T follicular helper cell (primary cell): ENCODE measurements at regions not wholly inside any gene's neighbourhood (a gene's known extent, or its start where the extent isn't known, plus 50 kb on each side); places are given as distances from the start of the nearest gene placed in this dataset.
"Not testable (repeated sequence)": the region's sequence is repeated elsewhere in the genome, so short reads cannot be mapped to it uniquely, and the experiment has no call there.

Experiments
- DNase-seq: peaks from one replicate; pipeline ENCODE4 v3.0.0-alpha.2; 2020; ENCODE audit warnings: low read depth

GRCh38 chr13:53398051-53398450 is 369.4 kb downstream of the OLFM4 start:
- no peak for DNase-seq

DNA sequence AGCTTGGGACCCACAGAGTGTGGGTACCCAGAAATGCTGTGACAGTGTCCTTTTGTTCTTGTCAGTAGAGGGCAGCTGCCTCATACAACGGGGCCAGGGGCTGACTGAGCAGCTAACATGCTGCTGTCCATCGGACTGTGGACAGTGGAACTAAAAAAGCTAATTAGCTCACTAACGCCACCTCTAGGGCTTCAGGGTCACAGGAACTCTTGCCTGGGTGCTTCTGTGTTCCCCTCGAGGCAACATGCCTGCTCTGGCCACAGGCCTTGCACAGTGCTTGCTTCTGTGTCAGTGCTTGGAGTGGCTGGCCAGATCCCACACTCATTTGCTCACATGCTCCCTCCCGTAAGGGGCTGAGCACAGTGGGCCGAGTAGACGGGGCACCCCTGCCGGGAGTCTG is 377.0 kb downstream of the OLFM4 start:
- no peak for DNase-seq

DNA sequence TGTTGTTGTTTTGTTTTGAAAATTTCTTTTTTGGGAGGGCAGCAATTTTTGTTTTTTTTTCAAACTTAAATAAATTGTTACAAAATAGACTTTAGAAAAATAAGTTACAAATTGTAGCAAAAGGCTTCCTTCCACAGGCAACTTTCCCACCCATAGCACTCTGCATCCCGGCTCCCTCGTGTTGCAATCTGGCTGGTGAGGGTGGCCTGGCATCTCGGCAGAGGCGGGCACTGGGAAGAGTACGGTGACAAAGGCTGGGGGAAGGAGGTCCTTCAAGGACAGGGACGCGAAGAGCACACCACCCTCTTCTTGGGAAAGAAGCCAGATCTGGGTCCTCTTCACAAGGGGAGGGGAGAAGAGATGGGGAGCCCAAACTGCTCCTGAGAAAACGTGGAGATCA is 379.7 kb downstream of the OLFM4 start:
- DNase-seq = no peak

- DNase-seq = no peak
Observed at GRCh38 chr13:53408847-53409568, 380.4 kb downstream of the OLFM4 start.

DNA sequence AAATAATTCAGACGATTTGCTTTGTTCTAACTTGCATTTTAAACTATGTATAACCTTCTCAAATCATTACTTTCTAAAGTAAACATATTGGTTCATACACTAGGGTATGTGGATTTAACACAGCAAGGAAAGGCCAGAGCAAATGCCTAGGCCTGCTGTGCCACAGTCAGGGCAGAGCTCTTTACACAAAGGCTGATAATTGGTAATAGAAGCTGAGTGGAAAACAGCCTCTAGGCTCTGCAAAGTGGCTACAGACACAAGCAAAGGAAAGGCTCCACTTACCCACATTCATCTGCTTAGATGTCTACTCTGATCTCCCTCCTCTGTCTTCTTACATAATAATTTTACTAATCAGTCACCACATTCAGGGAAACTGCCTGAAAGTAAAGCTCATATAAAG is 382.9 kb downstream of the OLFM4 start:
- no peak for DNase-seq

- DNase-seq = no peak
Observed at GRCh38 chr13:53415135-53415534, 386.5 kb downstream of the OLFM4 start.

GRCh38 chr13:53417601-53418000 is 389.0 kb downstream of the OLFM4 start:
- no peak for DNase-seq

DNA sequence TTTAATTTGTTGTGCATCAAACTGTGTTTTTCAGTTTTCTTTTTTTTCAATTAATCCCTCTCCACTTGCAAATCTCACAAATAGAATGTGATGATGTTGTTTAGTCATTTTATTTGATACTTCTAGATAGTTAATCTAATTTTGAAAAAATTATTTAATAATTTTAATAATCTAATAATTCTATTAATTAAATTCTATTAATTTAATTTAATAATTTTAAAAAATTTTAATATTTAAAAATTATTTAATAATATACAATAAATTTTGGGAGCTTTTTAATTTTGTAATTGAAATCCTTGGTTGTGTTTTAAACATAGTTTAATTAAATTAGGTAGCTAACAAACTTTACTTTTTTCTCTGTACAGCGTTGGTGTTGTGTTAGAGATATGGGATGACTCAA is 393.8 kb downstream of the OLFM4 start:
- no peak for DNase-seq

DNA sequence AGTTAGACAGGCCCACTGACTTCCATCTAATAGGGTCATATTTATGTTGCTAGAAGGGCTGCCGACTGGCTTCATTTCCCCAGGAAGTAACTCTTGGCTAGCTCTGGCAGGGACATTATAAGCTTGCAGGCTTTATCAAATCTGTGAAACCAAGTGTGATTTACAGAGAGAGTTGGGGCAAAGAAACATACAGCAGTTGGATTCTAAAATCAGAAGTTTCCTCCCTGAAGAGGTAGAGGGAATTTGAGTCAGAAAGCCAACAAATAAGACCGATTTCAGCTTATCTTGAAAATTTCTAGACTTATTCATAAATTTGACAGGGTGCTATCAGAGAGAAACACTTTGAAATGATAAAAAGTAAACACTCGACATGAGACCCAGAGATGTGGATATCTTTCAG is 407.8 kb downstream of the OLFM4 start:
- DNase-seq = no peak

DNA sequence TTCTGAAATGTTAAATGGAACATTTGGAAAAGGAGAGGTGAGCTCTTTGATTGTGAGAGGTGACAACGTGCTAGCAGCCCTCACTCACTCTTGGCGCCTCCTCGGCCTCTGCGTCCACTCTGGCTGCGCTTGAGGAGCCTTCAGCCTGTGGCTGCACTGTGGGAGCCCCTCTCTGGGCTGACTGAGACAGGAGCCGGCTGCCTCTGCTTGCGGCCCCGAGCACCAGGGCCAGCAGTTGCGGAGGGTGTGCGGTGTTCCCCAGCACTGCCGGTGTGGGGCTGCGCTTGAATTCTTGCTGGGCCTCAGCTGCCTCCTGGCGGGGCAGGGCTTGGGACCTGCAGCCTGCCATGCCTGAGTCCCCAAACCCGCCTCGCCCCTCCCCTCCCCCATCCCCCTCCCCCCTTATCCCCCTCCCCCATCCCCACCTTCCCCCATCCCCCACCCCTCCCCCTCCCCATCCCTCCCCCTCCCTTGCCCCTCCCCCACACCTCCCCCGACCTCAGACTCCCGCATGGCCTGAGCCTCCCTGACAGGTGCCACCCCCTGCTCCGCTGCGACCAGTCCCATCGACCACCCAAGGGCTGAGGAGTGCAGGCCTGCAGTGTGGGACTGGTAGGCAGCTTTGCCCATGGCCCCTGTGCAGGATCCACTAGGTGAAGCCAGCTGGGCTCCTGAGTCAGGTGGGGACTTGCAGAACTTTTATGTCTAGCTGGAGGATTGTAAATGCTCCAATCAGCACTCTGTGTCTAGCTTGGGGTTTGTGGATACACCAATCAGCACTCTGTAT is 411.0 kb downstream of the OLFM4 start:
- DNase-seq = no peak

GRCh38 chr13:53442979-53443378 is 414.4 kb downstream of the OLFM4 start:
- DNase-seq = no peak

DNA sequence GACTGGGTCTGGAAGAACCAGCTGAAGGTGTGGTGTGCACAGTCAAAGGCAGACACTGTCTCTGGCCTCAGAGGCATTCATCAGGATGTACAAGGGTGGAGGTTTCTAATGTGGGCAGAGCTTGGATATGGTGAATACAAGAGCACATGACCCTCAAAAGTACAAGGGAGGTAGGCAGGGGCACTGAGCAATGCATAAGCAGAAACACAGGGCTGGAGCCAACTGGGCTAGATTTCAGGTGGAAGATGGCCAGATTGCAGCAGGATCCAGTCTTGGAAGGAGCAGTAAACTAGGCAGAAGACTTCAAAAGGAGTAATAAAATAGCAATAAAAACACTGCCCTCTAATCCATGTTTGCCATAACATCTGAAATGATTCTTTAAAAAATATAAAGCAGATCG is 417.1 kb downstream of the OLFM4 start:
- no peak for DNase-seq

GRCh38 chr13:53447456-53447855 is 418.8 kb downstream of the OLFM4 start:
- DNase-seq = no peak

DNA sequence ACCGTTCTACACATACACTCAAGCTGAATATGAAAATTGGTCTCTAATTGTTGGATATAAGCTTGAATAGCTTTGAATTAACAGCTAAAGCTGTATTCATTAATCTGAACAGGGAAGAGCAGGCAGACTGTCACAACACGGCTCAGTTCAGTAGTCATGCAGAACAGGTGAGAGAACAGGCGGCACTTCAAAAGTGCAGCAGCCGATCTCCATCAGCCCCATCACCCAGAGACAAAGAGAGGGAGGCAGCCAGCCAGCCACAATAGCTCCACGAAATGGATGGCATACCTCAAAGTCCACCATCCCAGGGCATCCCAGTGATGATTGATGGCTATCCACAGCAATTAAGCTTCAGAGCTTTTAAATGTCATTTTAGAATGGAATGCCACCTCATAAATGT is 419.2 kb downstream of the OLFM4 start:
- no peak for DNase-seq

DNA sequence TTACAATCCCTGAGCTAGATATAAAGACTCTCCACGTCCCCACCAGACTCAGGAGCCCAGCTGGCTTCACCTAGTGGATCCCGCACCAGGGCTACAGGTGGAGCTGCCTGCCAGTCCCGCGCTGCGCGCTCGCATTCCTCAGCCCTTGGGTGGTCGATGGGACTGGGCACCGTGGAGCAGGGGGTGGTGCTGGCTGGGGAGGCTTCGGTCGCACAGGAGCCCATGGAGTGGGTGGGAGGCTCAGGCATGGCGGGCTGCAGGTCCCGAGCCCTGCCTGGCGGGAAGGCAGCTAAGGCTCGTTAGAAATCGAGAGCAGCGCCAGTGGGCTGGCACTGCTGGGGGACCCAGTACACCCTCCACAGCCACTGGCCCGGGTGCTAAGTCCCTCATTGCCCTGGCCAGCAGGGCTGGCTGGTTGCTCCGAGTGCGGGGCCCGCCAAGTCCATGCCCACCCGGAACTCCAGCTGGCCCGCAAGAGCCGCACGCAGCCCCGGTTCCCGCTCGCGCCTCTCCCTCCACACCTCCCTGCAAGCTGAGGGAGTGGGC is 423.7 kb downstream of the OLFM4 start:
- DNase-seq = not testable (repeated sequence)

DNA sequence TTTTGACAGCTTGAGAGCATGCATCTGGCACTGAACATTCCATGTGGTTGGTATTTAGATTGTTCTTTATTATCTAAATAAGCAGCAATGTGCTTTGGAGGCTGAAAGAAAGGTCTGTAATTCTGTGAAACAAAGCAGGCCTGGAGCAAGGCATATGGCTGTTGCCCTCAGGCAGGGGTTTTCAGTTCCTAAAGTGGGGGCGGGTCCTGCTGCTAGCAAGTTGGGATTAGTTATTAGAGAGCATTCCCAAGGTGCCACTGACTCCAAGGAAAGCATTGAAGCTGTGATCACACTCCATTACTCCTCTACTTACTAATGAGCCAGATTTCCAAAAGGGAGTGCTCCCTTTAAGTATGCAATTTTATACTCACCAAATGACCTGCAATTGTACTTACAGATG is 432.2 kb downstream of the OLFM4 start:
- no peak for DNase-seq

- DNase-seq = no peak
Observed at GRCh38 chr13:53463106-53463505, 434.5 kb downstream of the OLFM4 start.

- no peak for DNase-seq
Observed at GRCh38 chr13:53466576-53466975, 438.0 kb downstream of the OLFM4 start.

GRCh38 chr13:53473397-53473796 is 444.8 kb downstream of the OLFM4 start:
- no peak for DNase-seq

- DNase-seq = no peak
Observed at GRCh38 chr13:53474878-53475277, 446.3 kb downstream of the OLFM4 start.

- no peak for DNase-seq
Observed at GRCh38 chr13:53490752-53491151, 462.1 kb downstream of the OLFM4 start.

DNA sequence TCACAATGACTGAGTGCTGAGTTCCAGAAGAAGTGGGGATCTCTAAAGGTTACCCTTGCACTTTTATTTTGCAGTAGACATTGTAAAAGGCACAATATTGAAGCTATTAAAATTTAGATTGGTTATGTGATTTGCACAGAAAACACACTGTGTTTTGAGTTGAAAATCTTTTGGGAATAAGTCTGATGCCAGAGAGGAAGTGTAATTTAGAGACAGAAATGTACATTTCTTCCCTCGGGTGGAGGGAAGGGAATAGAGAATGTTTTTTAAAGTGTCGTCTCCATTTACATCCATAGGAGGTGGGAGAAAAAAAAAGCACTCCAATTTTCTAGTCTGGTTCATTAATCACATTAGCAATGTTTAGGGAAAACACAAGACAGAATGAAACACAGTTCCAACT is 465.8 kb downstream of the OLFM4 start:
- DNase-seq = no peak

DNA sequence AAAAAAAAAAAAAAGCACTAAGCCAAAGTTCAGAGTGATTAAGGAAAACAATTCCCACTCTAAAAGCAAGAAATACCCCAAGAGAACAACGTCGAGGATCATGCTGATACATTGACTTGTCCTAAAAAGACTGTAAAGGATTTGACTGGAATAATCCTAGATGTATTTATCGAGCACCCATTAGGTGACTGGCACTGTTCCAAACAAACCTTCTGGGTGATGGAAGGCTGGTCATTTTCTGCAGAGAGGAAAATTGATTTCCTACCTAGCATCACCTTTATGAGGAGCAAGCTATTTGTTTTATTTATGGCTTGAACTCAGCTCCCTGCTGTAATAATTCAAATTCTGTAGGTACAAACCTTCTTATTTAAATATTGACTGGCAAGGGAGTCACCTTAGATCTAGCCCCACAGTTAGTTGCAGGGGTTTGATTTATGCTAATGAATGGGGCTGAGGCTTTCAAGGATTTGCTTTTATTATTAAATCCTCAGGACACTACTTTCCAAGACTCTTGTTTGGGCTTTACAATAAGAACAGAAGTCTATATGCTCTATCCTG is 471.0 kb downstream of the OLFM4 start:
- no peak for DNase-seq
